ENCODE measurements at regions not wholly inside any gene's neighbourhood (a gene's known extent, or its start where the extent isn't known, plus 50 kb on each side); places are given as distances from the start of the nearest gene placed in this dataset.

- TF ChIP-seq CTCF (IDR thresholded peaks at IDR 0.05): no peak
- TF ChIP-seq MAFK (IDR thresholded peaks at IDR 0.05; ENCODE audit: partially characterized antibody): no peak
- TF ChIP-seq KDM1A (IDR thresholded peaks at IDR 0.05; ENCODE audit: low read depth): no peak
- TF ChIP-seq POLR2A (IDR thresholded peaks at IDR 0.05; ENCODE audit: low read length): no peak
Observed at GRCh38 chr6:147961481-147962141, 381.0 kb upstream of the SASH1 start.
